Kidney (tissue), 13 donors: ENCODE measurements at regions not wholly inside any gene's neighbourhood (a gene's known extent, or its start where the extent isn't known, plus 50 kb on each side); places are given as distances from the start of the nearest gene placed in this dataset.

Experiments used
- DNase-seq, 5 donors: peaks; one replicate each; pipeline ENCODE4 v3.0.0-alpha.2; 2013 to 2020
- FAIRE-seq: peaks from 2 replicates; lab custom pipeline; 2012; peaks lifted over from hg19 to GRCh38; lab: Jason Lieb, UNC
- H3K27ac ChIP-seq, 2 donors: one replicate each; pipeline ENCODE4 v1.7.0; 2013; ENCODE audit warnings: low read depth in 2 of 2, low read length in 2 of 2, inconsistent platforms in 1 of 2
- H3K27me3 ChIP-seq: one replicate; pipeline ENCODE4 v1.7.1; 2013; ENCODE audit warnings: low read length, inconsistent platforms; ENCODE audit not compliant: control insufficient read depth, insufficient read depth
- H3K36me3 ChIP-seq, 3 donors: one replicate each; pipeline versions ENCODE4 v1.7.0 to v1.7.1; 2013; ENCODE audit warnings: low read length in 3 of 3, control low read depth in 1 of 3, inconsistent platforms in 1 of 3; ENCODE audit not compliant: insufficient read depth in 3 of 3, control insufficient read depth in 2 of 3
- H3K4me1 ChIP-seq, 3 donors: one replicate each; pipeline versions ENCODE4 v1.7.0 to v1.7.1; 2013; ENCODE audit warnings: low read length in 3 of 3, inconsistent platforms in 1 of 3, low read depth in 1 of 3; ENCODE audit not compliant: control insufficient read depth in 2 of 3, insufficient read depth in 2 of 3
- H3K4me3 ChIP-seq, 3 donors: one replicate each; pipeline versions ENCODE4 v1.7.0 to v1.8.1; 2013; ENCODE audit warnings: low read length in 3 of 3, control low read depth in 1 of 3, inconsistent platforms in 1 of 3
- H3K9ac ChIP-seq, 3 donors: one replicate each; pipeline versions ENCODE4 v1.7.0 to v1.7.1; 2013; ENCODE audit warnings: low read length in 3 of 3, control low read depth in 1 of 3, inconsistent platforms in 1 of 3
- H3K9me3 ChIP-seq, 3 donors: one replicate each; pipeline versions ENCODE4 v1.7.0 to v1.7.1; 2013; ENCODE audit warnings: low read length in 3 of 3, control low read depth in 1 of 3, inconsistent platforms in 1 of 3; ENCODE audit not compliant: control insufficient read depth in 2 of 3, insufficient read depth in 1 of 3
- CTCF ChIP-seq: IDR thresholded peaks from 3 replicates; pipeline ENCODE4 v1.5.1; 2012; ENCODE audit warnings: mild to moderate bottlenecking, moderate library complexity, borderline replicate concordance; ENCODE audit not compliant: insufficient read depth; ENCODE audit errors: extremely low read depth
- intact Hi-C: fragments of 100-400 bp; cut with DNase I; formaldehyde crosslinking; loops from one replicate; pipeline ENCODE4 v1.11.1; 2022
- donor health status: control.
- donor health status: control.
- donor health status: control.
- donor health status: control.
- donor health status: control.
- donor health status: DM: yes; HTN: yes; CAD: no.
- donor health status: Normal renal cell carcinoma (clear cell type).

- DNase-seq, result no peak
- intact Hi-C loops, result no loop called here
- no peak overlapping the region for H3K9ac ChIP-seq
- no peak overlapping the region for H3K27ac ChIP-seq
- TF ChIP-seq CTCF, result no peak
- no peaks in the 10 kb centered on the region for H3K36me3 ChIP-seq
- FAIRE-seq, result no peak
- H3K4me1 ChIP-seq, result no peaks in the 10 kb centered on the region
- H3K4me3 ChIP-seq, result no peak overlapping the region
- H3K27me3 ChIP-seq, result no peaks in the 10 kb centered on the region
- no peaks in the 10 kb centered on the region for H3K9me3 ChIP-seq
Observed at GRCh38 chr2:18410543-18410942, 149.9 kb downstream of the RDH14 start.

DNA sequence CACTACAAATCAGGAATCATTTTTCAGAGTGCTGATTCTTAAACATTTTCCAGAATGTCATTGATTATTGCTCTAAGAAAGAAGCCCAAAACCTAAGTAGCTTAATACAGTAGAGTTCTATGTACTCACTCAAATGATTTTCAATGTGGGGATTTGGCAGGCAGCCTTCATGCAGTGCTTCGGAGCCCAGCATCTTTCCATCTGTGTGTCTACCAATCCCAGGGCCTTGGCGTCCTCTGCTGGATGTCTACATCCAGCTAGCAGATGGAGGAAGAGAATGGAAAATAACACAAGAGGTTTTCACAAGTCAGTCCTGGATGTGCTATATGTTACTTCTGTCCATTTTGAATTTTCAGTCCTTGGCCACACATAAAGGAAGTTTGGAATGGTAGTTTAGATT lies 151.8 kb downstream of the RDH14 start:
- TF ChIP-seq CTCF, result no peak
- no peaks in the 10 kb centered on the region for H3K9me3 ChIP-seq
- no peak overlapping the region for H3K9ac ChIP-seq
- H3K4me3 ChIP-seq, result no peak overlapping the region
- FAIRE-seq (no peak), DNase-seq (no peak)
- intact Hi-C loops, result no loop called here
- H3K27me3 ChIP-seq, result no peaks in the 10 kb centered on the region
- H3K27ac ChIP-seq, result no peak overlapping the region
- no peaks in the 10 kb centered on the region for H3K4me1 ChIP-seq
- no peaks in the 10 kb centered on the region for H3K36me3 ChIP-seq

DNA sequence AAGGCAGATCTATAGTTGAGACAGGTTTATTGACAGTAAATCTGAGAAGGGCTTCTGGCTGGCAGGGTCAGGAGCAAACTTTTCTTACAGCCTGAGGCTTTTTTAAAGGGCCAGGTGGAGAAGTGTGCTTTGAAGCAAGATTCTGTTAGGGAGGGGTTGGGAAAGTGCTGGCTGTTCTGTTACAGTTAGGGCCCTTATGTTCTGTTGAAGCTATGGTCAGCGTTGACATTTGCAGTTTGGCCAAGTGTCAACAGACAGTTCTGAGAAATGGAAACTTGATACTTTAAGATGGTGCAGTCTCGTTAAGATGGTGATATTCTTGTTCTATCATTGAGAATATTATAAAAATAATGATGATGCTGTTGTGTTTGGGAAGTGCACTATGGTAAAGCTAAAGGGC lies 154.2 kb downstream of the RDH14 start:
- no peak for TF ChIP-seq CTCF
- Histone ChIP-seq H3K9me3 (no peaks in the 10 kb centered on the region), H3K36me3 (no peaks in the 10 kb centered on the region), H3K4me1 (no peaks in the 10 kb centered on the region), H3K4me3 (no peak overlapping the region), H3K27ac (no peak overlapping the region), H3K27me3 (no peaks in the 10 kb centered on the region), H3K9ac (no peak overlapping the region)
- intact Hi-C loops, result no loop called here
- FAIRE-seq, result no peak
- no peak for DNase-seq

- no peak overlapping the region for H3K27ac ChIP-seq
- H3K9ac ChIP-seq, result no peak overlapping the region
- H3K27me3 ChIP-seq, result no peaks in the 10 kb centered on the region
- H3K4me1 ChIP-seq, result no peaks in the 10 kb centered on the region
- DNase-seq (no peak), FAIRE-seq (no peak)
- no peaks in the 10 kb centered on the region for H3K36me3 ChIP-seq
- H3K4me3 ChIP-seq, result no peak overlapping the region
- intact Hi-C loops, result no loop called here
- TF ChIP-seq CTCF, result no peak
- no peaks in the 10 kb centered on the region for H3K9me3 ChIP-seq
Observed at GRCh38 chr2:18404708-18405107, 155.7 kb downstream of the RDH14 start.
